Activated CD8-positive, alpha-beta memory T cell treated with anti-CD3 and anti-CD28 coated beads, Interleukin-2, amount 50 U/mL, for 48 hours (primary cell): ENCODE measurements at regions not wholly inside any gene's neighbourhood (a gene's known extent, or its start where the extent isn't known, plus 50 kb on each side); places are given as distances from the start of the nearest gene placed in this dataset.

Source experiments
- DNase-seq: peaks from one replicate; pipeline ENCODE4 v3.0.0-alpha.2; 2020

DNA sequence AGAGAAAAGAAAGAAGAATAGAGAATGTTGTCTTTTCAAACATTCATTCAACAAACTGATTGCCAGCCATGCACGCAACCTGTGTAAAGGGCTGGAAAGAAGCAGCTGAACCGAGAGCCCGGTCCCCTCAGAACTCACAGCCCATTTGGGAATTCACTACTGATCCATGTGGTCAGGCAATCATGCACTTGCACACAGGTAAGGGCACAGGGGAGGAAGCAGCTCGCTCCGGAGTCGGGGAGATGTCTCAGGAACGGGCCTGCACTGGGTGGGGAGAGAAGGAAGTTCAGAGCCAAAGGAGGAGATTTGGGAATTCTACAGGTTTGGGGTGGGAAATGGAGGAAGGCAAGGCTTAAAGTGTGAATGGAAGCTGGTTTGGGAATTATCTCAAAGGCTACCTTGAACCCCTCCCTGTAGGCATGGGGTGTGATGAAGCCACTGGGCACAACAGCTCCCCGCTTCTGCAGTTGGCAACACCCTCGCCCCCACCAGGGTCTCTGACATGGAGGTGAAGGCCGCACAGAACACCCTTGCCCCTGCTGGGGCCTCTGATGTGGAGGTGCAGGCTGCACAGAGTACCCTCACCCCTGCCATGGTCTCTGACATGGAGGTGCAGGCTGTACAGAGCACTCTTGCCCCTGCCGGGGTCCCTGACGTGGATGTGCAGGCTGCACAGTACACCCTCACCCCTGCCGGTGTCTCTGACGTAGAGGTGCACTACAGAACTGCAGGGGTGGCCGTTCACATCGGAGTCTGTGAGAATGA lies 194.4 kb upstream of the RNF32 start:
- DNase-seq: no peak

DNA sequence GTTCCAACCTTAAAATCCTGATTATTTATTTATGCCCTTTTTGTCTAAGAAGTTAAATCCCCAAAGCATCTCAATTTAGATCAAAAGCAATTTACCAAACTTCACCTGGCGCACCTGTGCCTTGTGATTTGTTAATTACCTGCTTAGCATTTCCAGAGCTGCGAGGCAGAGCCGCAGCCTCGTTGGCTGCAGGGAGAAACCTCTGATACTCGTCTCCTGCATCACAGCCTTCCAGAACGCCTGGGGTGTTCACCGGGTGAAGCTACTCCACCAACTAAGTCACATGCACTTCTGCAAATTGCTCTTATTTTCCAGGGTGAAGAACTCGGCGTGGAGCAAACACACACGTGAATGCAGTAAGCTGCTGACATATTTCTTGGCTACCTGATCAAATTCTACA lies 198.1 kb upstream of the RNF32 start:
- no peak for DNase-seq

DNA sequence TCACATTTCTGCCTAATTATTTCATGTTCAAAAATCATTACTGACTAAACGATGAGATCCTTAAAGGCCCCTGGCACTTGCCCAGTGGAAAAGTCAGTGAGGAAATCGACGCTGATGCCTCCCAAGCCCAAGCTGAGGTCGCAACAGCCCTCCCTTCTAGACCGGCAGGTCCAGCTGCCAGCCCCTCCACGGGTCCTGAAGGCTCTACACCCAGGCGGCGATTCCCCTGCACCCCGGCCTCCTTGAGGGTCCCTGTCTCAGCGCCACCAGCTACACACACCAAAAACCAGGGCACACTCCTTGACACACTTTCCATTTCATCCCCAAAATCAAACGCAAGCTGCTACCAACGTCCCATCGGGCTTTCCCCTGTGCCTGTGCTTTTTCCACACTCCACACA lies 200.1 kb upstream of the RNF32 start:
- no peak for DNase-seq

DNA sequence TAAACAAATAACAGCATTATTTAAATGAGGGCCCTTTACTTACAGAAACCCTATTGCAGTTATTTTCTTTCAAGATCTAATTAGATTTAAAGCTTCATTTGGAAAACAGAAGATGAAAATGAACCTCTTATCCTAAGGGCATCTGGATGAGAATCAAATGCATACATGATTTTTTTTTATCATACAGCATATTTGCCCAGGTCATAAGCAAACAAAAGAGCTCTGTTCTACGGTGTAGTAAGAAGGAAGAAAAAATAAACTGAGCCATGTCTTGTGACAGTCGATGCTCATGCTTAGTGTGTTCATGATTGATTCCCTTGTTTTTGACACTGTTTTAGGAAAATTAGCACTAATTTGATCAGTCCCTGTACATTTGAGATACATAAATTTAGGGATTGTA lies 202.6 kb upstream of the RNF32 start:
- no peak for DNase-seq

DNA sequence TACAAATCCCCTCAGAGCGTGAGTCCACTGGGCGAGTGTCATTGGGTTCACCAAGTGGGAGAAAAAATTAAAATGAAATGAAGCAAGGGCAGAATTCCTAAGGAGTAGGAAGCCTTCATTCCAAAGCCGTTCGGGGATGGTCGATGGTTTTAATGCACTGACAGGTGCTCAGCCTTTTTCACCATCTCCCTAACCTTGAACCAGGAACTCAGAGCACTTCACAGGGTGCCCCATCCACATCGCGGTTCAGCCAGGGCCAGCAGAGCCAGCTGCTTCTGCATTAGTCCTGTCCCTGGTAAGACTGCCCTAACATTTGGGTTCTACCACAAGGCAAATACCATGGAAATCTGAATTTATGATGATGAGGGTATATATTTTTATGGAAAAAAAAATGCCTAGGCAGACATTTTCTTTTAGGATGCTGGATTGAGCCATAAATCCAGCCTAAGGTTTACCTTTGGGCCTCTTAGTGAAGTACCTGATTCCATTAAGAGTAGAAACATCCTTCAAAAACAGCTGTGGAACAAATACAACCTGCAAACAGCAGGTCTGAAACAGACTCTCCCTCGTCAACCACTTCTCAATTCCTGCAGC lies 203.5 kb upstream of the RNF32 start:
- DNase-seq: no peak

DNA sequence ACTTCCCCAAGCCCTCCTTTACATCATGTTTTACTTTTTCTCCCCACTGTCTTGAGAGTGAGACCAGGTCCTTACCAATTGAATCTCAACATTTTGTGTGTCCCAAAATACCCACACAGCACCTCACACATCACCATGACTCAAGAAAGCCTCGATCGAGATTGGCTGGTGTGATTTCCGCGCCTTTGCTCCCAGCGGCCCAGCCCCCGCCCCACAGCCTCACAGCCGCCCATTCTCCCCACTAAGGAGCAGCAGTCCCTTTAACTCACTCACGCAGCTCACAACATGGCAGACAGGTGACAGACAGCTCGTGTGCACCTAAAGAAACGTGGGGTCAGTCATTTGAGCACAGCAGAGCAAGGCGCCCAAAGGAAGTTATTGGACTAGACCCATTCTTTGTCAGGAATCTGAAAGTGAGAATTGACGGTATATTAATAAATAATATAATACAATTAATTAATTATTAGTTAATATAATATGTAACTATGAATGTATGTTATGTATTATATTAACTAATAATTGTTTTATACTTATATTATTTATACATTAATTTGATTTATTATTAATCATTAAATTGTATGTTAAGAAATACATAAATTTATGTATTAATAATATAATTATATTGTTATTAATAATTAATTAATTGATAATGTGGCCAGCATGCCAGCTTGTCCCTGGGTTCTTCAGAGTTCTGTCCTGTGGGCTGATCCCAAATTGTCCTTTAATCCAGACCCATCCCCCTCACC lies 204.9 kb upstream of the RNF32 start:
- DNase-seq: no peak

DNA sequence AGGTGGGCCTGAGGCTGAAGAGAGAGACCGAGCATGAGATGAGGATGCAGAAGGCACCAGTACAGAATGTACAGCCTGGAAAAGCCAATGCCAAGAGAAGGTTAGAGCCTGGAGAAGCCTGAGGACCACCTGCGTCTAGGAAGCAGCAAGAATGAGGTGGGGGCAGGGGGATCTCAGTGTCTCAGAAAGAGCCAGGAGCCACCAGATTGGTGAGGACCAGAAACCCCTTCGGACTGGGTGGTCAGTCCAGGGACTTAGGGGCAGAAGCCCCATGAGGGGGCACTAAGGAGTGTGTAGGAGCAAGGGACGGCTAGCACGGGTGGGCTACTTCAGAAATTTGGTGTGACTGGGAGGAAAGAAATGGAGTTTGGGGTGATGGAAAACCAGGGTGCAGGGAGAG lies 205.9 kb upstream of the RNF32 start:
- no peak for DNase-seq

DNA sequence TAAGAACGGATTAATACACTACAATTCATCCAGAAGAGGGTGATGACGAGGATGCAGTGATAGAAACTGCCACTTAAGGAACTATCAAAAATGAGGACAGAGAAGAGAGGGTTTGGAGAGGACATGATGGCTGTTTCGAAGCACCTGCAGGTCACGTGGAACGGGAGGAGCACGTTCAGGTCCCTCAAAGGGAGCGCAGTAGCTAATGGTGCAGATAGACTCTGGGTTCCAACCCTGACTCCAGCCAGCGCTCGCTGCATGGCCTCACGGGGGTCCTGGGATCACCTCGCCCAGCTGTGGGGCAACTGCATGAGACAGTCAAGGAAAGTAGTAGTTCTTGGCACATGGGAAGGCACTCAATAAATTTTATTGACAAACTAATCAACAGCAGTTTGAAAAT lies 208.6 kb upstream of the RNF32 start:
- DNase-seq: no peak

DNA sequence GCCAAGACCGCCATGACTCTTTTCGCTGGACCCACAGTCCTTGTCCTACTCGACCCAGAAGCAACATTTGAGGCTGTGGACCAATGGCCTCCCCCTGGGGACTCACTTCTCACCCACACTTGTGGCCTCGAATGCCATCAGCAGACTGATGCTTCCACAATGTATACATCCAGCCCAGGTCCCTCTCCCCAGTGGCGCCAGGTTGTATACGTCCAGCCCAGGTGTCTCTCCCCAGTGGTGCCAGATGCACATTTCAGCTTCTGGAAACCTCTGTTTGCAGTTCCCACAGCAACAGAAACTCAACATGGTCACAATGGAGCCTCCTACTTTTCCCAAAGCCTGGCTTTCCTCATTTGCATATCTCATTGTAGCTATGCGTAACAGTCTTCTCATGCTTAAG lies 210.5 kb upstream of the RNF32 start:
- DNase-seq: no peak

DNA sequence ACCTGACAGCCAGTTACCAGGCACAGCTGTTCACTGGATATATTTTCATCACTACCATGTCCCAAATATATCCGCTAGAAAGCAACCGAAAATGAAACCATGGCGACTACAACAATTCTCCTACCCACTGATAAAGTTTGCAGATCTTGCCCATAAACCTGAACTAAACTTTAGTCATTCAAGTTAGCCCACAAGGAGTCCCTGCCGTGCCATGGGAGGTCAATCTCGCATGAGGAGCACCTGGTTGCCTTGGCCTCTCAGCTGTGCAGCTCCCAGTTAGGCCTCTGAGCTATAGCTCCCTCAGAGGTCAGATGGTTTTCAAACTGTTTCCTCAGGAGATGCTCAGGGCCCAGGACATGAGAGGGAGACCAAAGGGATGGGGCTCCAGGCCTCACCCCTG lies 211.1 kb upstream of the RNF32 start:
- no peak for DNase-seq

DNA sequence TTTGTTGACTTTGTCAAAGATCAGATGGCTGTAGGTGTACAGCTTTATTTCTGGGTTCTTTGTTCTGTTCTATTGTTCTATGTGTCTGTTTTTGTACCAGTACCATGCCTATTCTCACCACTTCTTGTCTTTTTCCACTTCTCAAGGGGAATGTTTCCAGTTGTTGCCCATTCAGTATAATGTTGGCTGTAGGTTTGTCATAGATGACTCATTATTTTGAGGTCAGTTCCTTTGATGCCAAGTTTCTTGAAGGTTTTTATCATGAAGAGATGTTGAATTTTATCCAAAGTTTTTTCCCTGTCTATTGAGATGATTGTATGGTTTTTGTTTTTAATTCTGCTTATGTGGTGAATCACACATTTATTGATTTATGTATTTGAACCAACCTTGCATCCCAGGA lies 216.7 kb upstream of the RNF32 start:
- DNase-seq: no peak

DNA sequence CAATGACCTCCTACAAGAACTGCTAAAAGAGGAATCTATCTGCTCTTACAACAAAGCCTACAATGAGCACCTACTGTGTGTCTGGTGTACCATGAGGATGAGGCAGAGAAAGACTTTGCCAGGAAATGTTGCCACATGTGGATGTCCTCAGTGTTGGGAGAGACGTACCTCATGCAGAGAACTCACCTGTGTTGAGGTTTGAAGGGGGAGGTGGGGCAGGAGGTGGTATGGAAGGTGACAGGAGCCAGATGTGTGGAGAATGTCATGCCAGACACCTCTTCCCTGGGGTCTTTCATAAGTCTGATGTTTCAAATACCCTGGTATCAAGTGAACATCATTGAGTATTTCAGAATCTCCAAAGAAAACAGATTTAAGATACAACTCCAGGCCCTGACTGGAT lies 220.1 kb upstream of the RNF32 start:
- DNase-seq: no peak

DNA sequence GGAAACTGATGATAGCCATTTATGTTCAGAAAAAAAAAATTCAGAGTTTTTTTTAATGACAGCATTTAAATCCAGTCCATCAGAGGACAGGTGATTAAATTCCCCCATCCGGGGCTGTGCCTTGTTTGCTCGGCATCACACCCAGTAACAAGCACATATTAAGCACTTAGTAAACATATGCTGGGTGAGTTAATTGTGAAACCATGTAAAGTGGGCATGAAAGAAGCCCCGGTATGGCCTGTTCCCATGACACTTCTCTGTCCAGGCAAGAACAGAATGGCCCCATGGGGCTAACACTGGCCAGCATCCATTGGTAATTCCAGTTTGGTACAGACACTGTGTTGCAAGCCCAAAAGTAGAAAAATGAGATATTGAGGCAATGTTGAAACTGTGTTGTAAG lies 220.8 kb upstream of the RNF32 start:
- no peak for DNase-seq

DNA sequence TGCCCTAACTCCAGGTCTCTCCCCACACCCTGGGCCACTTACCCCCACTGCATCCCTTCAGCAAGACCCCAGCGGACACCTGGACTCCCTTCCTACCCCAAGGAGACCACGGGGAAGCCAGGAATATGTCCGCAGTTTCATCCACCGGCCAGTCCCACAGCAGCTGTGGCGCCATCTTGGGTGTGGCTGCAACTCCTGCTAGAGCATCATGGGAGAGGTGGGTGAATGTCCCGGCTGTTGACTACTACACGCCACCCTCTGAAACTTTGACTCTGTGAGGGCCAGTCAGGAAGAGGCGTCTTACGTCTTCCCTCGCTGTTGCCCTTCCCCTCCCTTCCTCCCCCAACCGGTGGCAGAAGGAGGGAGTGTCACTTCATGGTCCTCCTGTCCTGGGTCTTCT lies 238.3 kb upstream of the RNF32 start:
- DNase-seq: no peak

DNA sequence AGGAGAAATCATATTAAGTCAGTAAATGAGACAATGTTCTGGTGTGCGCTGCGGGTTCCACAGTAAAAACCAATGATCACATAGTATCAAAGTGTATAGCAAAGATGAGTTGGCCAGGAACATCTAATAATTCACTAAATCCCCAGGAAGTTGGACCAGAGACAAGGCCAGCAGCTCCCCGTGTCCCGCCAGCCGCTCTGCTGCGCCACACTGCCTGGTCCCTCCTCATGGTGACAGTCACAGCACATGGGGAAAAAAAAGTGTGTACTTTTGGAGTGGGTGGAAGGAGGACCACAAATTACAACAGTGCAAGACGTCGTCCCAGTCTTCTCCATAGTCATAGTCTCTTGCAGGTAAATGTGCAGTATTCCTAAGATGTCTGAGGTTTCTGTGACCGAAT lies 239.0 kb upstream of the RNF32 start:
- no peak for DNase-seq

DNA sequence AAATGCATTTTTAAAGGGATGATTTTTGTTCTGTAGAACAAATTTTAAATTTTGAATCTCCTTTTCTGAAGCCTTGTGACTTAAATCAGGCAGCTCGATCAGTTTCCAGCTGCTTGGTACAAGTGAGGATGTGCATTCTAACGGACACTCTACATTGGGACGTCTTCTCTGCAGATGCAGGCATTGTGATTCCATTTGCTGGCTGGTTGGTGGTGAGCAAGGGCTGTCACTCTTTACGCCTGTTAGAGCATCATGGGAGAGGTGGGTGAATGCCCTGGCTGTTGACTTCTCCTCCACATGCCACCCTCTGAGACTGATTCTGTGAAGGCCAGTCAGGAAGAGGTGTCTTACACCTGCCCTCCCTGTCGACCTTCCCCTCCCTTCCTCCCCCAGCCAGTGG lies 240.5 kb upstream of the RNF32 start:
- DNase-seq: no peak

DNA sequence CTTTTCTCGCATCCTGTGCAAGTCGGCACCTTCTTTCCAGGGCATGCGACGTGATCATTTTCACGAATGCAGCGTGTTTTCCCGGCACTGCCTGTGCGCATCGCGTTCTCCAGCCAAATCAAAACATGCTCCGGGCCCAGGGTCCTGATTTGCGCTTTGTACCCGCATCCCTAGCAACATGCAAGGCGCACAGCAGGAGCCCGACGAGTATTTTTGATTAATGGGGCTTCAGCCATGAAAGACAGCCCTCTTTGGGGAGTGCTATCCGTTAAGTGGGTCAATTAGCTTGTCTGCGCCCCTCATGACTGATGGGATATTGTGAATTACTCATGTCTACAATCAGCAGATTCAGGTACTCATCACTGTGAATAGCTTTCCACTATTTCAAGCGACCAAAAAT lies 243.3 kb upstream of the RNF32 start:
- DNase-seq: no peak

DNA sequence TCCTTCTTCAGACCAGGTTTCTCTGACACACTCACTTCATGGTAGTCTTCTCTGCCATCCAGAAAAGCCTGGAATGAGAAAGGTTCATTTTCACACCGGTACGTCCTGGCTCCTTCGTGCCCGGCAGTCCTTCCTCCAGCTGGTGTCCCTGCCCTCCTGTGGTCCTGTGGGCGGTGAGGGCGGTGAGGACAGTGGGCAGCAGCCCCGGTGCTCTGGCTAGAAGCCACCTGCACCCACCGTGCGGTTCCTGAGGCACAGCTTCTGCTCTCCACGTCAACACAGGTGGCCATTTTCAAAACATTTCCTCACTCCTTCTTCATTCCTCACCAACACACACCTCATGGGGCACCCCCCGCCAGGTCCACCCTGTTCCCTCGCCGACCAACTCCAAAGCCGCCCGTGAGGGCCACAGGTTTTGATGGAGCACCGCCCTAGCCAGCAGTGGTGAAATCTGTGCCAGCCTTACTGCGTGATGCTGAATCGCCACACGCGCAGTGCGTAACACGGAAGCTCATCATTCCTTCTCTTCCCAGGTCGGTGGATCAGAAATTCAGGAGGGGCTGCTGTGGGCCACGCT lies 251.4 kb upstream of the RNF32 start:
- DNase-seq: no peak

DNA sequence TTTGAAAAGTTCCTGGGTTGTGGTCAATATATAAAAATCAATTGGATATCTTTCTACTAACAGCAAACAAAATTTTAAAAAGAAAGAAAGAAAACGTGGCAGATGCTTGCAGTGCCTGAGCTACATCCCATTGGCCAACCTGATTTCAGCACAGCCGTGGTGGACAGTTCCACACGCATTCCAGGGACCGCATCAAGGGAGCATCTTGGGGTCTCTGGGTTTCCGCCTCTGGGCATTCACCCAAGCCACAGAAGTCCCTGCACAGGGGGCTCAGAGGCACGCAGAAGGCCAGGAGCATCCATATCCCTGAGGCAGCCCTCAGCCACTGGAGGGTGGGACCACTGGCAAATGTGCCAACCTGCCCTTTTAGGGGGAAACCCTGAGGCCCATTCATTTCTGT lies 254.5 kb upstream of the RNF32 start:
- no peak for DNase-seq

DNA sequence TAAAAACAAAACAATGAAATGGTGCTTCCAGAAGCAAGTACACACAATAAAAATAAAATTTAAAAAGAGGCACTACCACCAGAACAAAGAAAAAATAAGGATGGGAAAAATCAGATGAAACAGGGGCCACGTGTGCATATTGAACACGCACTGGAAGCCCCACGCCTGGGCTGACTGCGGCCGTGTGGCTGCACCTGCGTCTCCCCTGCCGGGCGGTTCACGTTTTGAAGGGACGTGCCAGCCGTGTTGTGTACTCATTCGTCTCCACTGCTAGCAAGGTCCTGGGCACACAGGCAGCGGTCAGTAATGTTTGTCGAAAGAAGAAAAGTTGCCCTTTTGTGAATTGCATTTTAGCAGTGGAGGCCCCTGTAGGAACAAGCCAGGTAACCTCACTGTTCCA lies 255.9 kb upstream of the RNF32 start:
- DNase-seq: no peak

DNA sequence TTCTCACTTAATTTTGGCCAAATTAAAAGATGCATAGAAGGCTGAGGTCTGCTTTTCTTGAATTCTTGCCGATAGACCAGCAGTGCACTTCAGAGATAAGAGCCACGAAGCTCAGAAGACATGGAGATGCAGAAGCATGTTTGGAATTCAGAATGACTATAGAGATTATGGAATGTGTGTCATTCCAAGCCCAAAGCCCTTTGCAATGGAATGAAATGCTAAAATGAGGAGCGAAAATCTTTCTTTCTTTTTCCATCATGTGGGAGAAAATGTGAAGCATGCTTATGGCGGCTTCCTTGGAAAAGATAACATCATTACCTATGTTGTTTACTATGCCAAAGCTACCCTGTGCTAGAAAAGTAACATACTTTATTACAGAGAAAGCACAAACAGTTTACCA lies 257.0 kb upstream of the RNF32 start:
- no peak for DNase-seq

DNA sequence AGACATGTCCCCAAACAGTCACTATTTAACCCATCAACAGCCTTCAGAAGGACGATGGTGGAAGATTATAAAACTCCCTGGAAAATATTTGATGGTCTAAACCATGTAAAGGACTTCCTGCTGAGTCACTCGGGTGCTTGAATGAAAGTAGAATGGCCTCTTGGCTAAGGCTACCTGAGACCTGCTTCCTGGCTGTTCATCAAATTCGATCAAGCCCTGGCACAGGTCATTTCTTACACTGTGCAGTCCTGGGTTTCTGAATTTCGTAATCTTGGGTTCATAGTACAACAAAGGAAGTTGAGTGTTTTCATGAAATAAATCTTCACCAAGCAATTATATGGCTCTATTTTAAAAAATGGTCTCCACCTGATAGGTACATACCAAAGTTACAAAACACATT lies 260.3 kb upstream of the RNF32 start:
- DNase-seq: no peak

DNA sequence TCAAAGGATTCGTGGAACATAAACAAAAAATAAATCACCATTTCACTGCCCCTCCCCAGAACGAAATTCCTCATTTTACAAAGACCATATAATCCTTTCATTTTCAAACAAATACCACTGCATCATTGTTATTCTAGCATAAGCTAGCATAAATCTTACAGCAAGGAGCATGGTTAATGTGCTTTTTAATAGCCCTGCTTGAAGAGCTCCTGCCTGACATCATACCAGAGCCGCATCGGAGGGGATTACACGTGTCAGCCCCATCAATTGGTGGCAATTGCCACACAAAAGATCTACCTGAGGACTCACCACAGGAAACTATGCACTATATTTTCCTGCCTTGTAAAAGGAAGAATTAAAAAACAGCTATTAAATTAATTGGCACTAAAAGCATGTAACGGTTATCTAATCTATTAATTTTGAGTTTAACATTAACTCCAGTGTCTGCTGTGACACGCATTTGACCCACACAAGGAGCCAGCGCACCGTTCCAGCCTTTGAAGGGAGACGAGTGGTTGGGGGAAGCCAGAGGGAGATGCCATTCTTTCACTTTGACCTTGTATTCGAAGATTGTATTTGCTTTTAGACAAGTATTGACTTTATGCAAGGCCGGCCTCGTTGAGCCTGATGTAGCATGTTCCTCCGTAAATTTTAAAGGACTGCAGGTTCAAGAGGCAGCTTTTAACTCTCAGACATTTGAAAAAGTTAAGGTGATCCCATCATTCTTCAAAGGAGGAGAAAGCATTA lies 261.1 kb upstream of the RNF32 start:
- DNase-seq: no peak
